BLaER1 treated with 17β-estradiol and CSF1 and Interleukin-3, amounts not matched to agents 10 nM and 100 nM (cell line): ENCODE measurements at regions not wholly inside any gene's neighbourhood (a gene's known extent, or its start where the extent isn't known, plus 50 kb on each side); places are given as distances from the start of the nearest gene placed in this dataset.
A peak's percentile ranks its signal among the peaks of the same experiment; 100 is the strongest.

ENCODE experiments used
- H3K27ac ChIP-seq, 11 experiments: shearing (Covaris generic); formaldehyde crosslinking; 2 replicates each; pipeline ENCODE4 v1.8.1; 2022
- H3K27me3 ChIP-seq, 11 experiments: shearing (Covaris generic); formaldehyde crosslinking; 2 replicates each; pipeline ENCODE4 v1.8.1; 2022
- H3K36me3 ChIP-seq, 11 experiments: shearing (Covaris generic); formaldehyde crosslinking; 2 replicates each; pipeline ENCODE4 v1.8.1; 2022
- H3K4me1 ChIP-seq, 10 experiments: shearing (Covaris generic); formaldehyde crosslinking; 2 replicates each; pipeline ENCODE4 v1.8.1; 2022
- H3K4me2 ChIP-seq, 11 experiments: shearing (Covaris generic); formaldehyde crosslinking; 2 replicates each; pipeline ENCODE4 v1.8.1; 2022
- H3K4me3 ChIP-seq, 10 experiments: shearing (Covaris generic); formaldehyde crosslinking; 2 replicates each; pipeline ENCODE4 v1.8.1; 2022
- H3K9ac ChIP-seq, 11 experiments: shearing (Covaris generic); formaldehyde crosslinking; 2 replicates each; pipeline ENCODE4 v1.8.1; 2022
- H3K9me3 ChIP-seq, 11 experiments: shearing (Covaris generic); formaldehyde crosslinking; replicated peaks in 1 of 11; 2 replicates each; pipeline ENCODE4 v1.8.1; 2022
- H4K20me1 ChIP-seq, 11 experiments: shearing (Covaris generic); formaldehyde crosslinking; 2 replicates each; pipeline ENCODE4 v1.8.1; 2022
- Cebpa-rat ChIP-seq, 11 experiments: shearing (Covaris generic); IDR thresholded peaks; 2 replicates each; pipeline ENCODE4 v1.8.1; 2022

- Histone ChIP-seq H3K4me3 (no peak overlapping the region), H3K9me3 (peaks cover 0 to 4% (median 0%) of the 10 kb centered on the region in 11 experiments; a peak in 1 of 22 replicates), H3K27me3 (no peaks in the 10 kb centered on the region), H3K4me2 (no peak overlapping the region), H3K27ac (no peak overlapping the region; a peak in 1 of 22 replicates), H3K36me3 (no peaks in the 10 kb centered on the region), H3K4me1 (peaks cover 27 to 72% (median 36%) of the 10 kb centered on the region in 10 experiments), H3K9ac (no peak overlapping the region), H4K20me1 (no peaks in the 10 kb centered on the region)
- no peak for TF ChIP-seq Cebpa-rat (IDR thresholded peaks at IDR 0.05)
Observed at GRCh38 chr4:83213640-83214039, 71.0 kb downstream of the COQ2 start.

GRCh38 chr4:83212041-83212851 is 72.4 kb downstream of the COQ2 start:
- Histone ChIP-seq H3K9me3 (peaks cover 0 to 11% (median 0%) of the 10 kb centered on the region in 11 experiments; a peak in 1 of 22 replicates), H3K4me2 (no peak overlapping the region), H3K27me3 (no peaks in the 10 kb centered on the region), H3K4me3 (no peak overlapping the region), H4K20me1 (no peaks in the 10 kb centered on the region), H3K27ac (no peak overlapping the region), H3K9ac (no peak overlapping the region), H3K36me3 (no peaks in the 10 kb centered on the region), H3K4me1 (peaks cover 13 to 72% (median 22%) of the 10 kb centered on the region in 10 experiments)
- TF ChIP-seq Cebpa-rat (IDR thresholded peaks at IDR 0.05): no peak

GRCh38 chr4:83209419-83209818 is 75.2 kb downstream of the COQ2 start:
- no peaks in the 10 kb centered on the region for H4K20me1 ChIP-seq
- H3K4me2 ChIP-seq: peak overlapping the region in 4 of 11 experiments; percentile 34 to 63 (median 49); a peak in 8 of 22 replicates
- no peaks in the 10 kb centered on the region for H3K36me3 ChIP-seq
- H3K9me3 ChIP-seq: peaks cover 0 to 11% (median 0%) of the 10 kb centered on the region in 11 experiments; a peak in 1 of 22 replicates
- no peak overlapping the region for H3K9ac ChIP-seq
- no peak overlapping the region for H3K4me3 ChIP-seq
- peaks cover 9 to 69% (median 15%) of the 10 kb centered on the region in 10 experiments; a peak in 19 of 20 replicates for H3K4me1 ChIP-seq
- no peaks in the 10 kb centered on the region for H3K27me3 ChIP-seq
- no peak overlapping the region for H3K27ac ChIP-seq
- no peak for TF ChIP-seq Cebpa-rat (IDR thresholded peaks at IDR 0.05)

- Histone ChIP-seq H3K4me3 (no peak overlapping the region), H3K4me2 (peak overlapping the region in 3 of 11 experiments; percentile 48 to 63 (median 50); a peak in 4 of 22 replicates), H3K27me3 (no peaks in the 10 kb centered on the region), H3K36me3 (no peaks in the 10 kb centered on the region), H3K9ac (no peak overlapping the region), H4K20me1 (no peaks in the 10 kb centered on the region), H3K4me1 (peaks cover 9 to 69% (median 15%) of the 10 kb centered on the region in 10 experiments; a peak in 19 of 20 replicates), H3K27ac (no peak overlapping the region), H3K9me3 (peaks cover 0 to 11% (median 0%) of the 10 kb centered on the region in 11 experiments; a peak in 1 of 22 replicates)
- no peak for TF ChIP-seq Cebpa-rat (IDR thresholded peaks at IDR 0.05)
Observed at GRCh38 chr4:83208371-83209365, 75.9 kb downstream of the COQ2 start.

- Histone ChIP-seq H3K9me3 (peaks cover 0 to 11% (median 0%) of the 10 kb centered on the region in 11 experiments; a peak in 1 of 22 replicates), H3K4me3 (no peak overlapping the region), H4K20me1 (no peaks in the 10 kb centered on the region), H3K4me2 (peak overlapping the region in 4 of 11 experiments; percentile 20 to 56 (median 44); a peak in 7 of 22 replicates), H3K36me3 (no peaks in the 10 kb centered on the region), H3K27me3 (no peaks in the 10 kb centered on the region), H3K4me1 (peaks cover 9 to 69% (median 15%) of the 10 kb centered on the region in 10 experiments; a peak in 19 of 20 replicates), H3K9ac (no peak overlapping the region), H3K27ac (no peak overlapping the region)
- TF ChIP-seq Cebpa-rat (IDR thresholded peaks at IDR 0.05): no peak
Observed at GRCh38 chr4:83207497-83208101, 77.0 kb downstream of the COQ2 start.

- Histone ChIP-seq H3K4me3 (no peak overlapping the region), H4K20me1 (no peaks in the 10 kb centered on the region), H3K9me3 (peaks cover 0 to 11% (median 0%) of the 10 kb centered on the region in 11 experiments; a peak in 1 of 22 replicates), H3K36me3 (no peaks in the 10 kb centered on the region), H3K9ac (no peak overlapping the region), H3K4me1 (peaks cover 4 to 55% (median 8%) of the 10 kb centered on the region in 10 experiments; a peak in 18 of 20 replicates), H3K4me2 (peak overlapping the region in 4 of 11 experiments; percentile 26 to 61 (median 48); a peak in 7 of 22 replicates), H3K27ac (no peak overlapping the region), H3K27me3 (no peaks in the 10 kb centered on the region)
- TF ChIP-seq Cebpa-rat (IDR thresholded peaks at IDR 0.05): no peak
Observed at GRCh38 chr4:83205760-83206159, 78.8 kb downstream of the COQ2 start.

GRCh38 chr4:83204731-83205130 is 79.9 kb downstream of the COQ2 start:
- no peak for TF ChIP-seq Cebpa-rat (IDR thresholded peaks at IDR 0.05)
- peaks cover 0 to 45% (median 0%) of the 10 kb centered on the region in 10 experiments; a peak in 8 of 20 replicates for H3K4me1 ChIP-seq

GRCh38 chr4:83201761-83202160 is 82.8 kb downstream of the COQ2 start:
- H3K27me3 ChIP-seq: no peaks in the 10 kb centered on the region
- H3K4me1 ChIP-seq: peaks cover 0 to 47% (median 13%) of the 10 kb centered on the region in 10 experiments; a peak in 12 of 20 replicates
- H3K27ac ChIP-seq: no peak overlapping the region
- H3K36me3 ChIP-seq: no peaks in the 10 kb centered on the region
- no peak overlapping the region for H3K4me3 ChIP-seq
- TF ChIP-seq Cebpa-rat (IDR thresholded peaks at IDR 0.05): no peak
- H4K20me1 ChIP-seq: no peaks in the 10 kb centered on the region
- H3K9me3 ChIP-seq: no peaks in the 10 kb centered on the region; a peak in 1 of 22 replicates
- no peak overlapping the region for H3K9ac ChIP-seq
- no peak overlapping the region for H3K4me2 ChIP-seq

More at GRCh38 chr4:83204731-83205130, 79.9 kb downstream of the COQ2 start:
- peaks cover 0 to 11% (median 0%) of the 10 kb centered on the region in 11 experiments; a peak in 1 of 22 replicates for H3K9me3 ChIP-seq
- H3K36me3 ChIP-seq: no peaks in the 10 kb centered on the region
- H3K4me2 ChIP-seq: peak overlapping the region in 1 of 11 experiments; percentile 61; a peak in 2 of 22 replicates
- no peak overlapping the region for H3K4me3 ChIP-seq
- H4K20me1 ChIP-seq: no peaks in the 10 kb centered on the region
- H3K27ac ChIP-seq: no peak overlapping the region
- no peaks in the 10 kb centered on the region for H3K27me3 ChIP-seq
- no peak overlapping the region for H3K9ac ChIP-seq
